ENCODE measurements at regions not wholly inside any gene's neighbourhood (a gene's known extent, or its start where the extent isn't known, plus 50 kb on each side); places are given as distances from the start of the nearest gene placed in this dataset.
"Not testable (repeated sequence)": the region's sequence is repeated elsewhere in the genome, so short reads cannot be mapped to it uniquely, and the experiment has no call there.

DNA sequence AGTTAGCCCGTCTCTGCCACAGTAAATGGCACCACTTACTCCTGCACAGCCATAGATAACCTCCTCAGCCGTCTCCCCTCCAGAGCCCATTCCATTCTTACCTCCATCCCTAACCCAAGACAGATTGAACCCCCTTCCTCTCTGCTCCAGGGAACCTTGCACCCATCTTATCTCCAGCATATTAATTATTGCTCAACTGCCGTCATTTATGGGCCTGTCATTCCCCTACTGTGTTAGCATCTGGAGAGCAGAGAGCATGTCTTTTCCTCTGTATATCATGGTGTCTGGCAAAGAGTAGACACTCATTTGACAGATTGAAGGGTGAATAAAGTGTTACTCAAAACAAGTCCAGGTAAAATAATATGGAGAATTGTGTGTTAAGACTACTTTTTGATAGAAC lies 270.0 kb downstream of the CEP170 start:
- TF ChIP-seq, protein P1, sequence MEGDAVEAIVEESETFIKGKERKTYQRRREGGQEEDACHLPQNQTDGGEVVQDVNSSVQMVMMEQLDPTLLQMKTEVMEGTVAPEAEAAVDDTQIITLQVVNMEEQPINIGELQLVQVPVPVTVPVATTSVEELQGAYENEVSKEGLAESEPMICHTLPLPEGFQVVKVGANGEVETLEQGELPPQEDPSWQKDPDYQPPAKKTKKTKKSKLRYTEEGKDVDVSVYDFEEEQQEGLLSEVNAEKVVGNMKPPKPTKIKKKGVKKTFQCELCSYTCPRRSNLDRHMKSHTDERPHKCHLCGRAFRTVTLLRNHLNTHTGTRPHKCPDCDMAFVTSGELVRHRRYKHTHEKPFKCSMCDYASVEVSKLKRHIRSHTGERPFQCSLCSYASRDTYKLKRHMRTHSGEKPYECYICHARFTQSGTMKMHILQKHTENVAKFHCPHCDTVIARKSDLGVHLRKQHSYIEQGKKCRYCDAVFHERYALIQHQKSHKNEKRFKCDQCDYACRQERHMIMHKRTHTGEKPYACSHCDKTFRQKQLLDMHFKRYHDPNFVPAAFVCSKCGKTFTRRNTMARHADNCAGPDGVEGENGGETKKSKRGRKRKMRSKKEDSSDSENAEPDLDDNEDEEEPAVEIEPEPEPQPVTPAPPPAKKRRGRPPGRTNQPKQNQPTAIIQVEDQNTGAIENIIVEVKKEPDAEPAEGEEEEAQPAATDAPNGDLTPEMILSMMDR (IDR thresholded peaks at IDR 0.05) = not testable (repeated sequence)
- not testable (repeated sequence) for TF ChIP-seq POLR2A (IDR thresholded peaks at IDR 0.05)
